GM10248 (cell line): ENCODE measurements at regions not wholly inside any gene's neighbourhood (a gene's known extent, or its start where the extent isn't known, plus 50 kb on each side); places are given as distances from the start of the nearest gene placed in this dataset.

Experiments
- CTCF ChIA-PET: fragments of 300-600 bp; sonication (Branson Sonifier 250); formaldehyde crosslinking; extraction: SDS; loops from one replicate; lab custom pipeline; 2021; ENCODE audit warnings: antibody characterized with exemption; lab: Yijun Ruan, JAX
- POLR2A ChIA-PET: fragments of 350-650 bp; sonication (Branson Sonifier 250); formaldehyde crosslinking; extraction: SDS; loops from one replicate; lab custom pipeline; 2020; ENCODE audit warnings: antibody characterized with exemption; lab: Yijun Ruan, JAX
- DNase-seq: peaks from one replicate; pipeline ENCODE4 v3.0.0; 2012; ENCODE audit errors: extremely low spot score
- CTCF ChIP-seq: IDR thresholded peaks from 2 replicates; pipeline ENCODE4 v1.5.1; 2012; ENCODE audit warnings: mild to moderate bottlenecking, low read depth; ENCODE audit errors: extremely low read depth, missing control alignments, control extremely low read depth

- ChIA-PET CTCF (interaction anchor here (1.7 kb wide), 1 partner anchor 12 kb away, joined by 4 read pairs; no protein-coding TSS in a partner anchor), POLR2A (no interaction called here)
- no peak for TF ChIP-seq CTCF
Measured at GRCh38 chr10:64369885-64370773, 848.9 kb downstream of the REEP3 start.

GRCh38 chr10:64374346-64374745 lies 853.1 kb downstream of the REEP3 start:
- TF ChIP-seq CTCF: no peak
- CTCF ChIA-PET: no interaction called here
- POLR2A ChIA-PET: no interaction called here
- DNase-seq: no peak

More at GRCh38 chr10:64369885-64370773, 848.9 kb downstream of the REEP3 start:
- no peak for DNase-seq

GRCh38 chr10:64376167-64376566 lies 855.0 kb downstream of the REEP3 start:
- ChIA-PET CTCF (no interaction called here), POLR2A (no interaction called here)
- TF ChIP-seq CTCF: no peak

GRCh38 chr10:64379898-64380297 lies 858.7 kb downstream of the REEP3 start:
- ChIA-PET POLR2A (no interaction called here), CTCF (interaction anchor here (0.9 kb wide), 1 partner anchor 9 kb away, joined by 4 read pairs; no protein-coding TSS in a partner anchor)
- TF ChIP-seq CTCF: no peak
- DNase-seq: no peak

More at GRCh38 chr10:64376167-64376566, 855.0 kb downstream of the REEP3 start:
- DNase-seq: no peak

GRCh38 chr10:64385355-64385754 lies 864.2 kb downstream of the REEP3 start:
- CTCF ChIA-PET: interaction anchor here (2.0 kb wide), 1 partner anchor 10 kb away, joined by 8 read pairs; no protein-coding TSS in a partner anchor
- TF ChIP-seq CTCF: no peak
- no peak for DNase-seq
- POLR2A ChIA-PET: no interaction called here

GRCh38 chr10:64394744-64395143 lies 873.5 kb downstream of the REEP3 start:
- no peak for TF ChIP-seq CTCF
- DNase-seq: no peak
- ChIA-PET POLR2A (no interaction called here), CTCF (interaction anchor here (1.4 to 2.0 kb wide), 2 partner anchors 9 to 10 kb away, joined by 4 to 8 read pairs; no protein-coding TSS in a partner anchor)
